K562 (cell line): ENCODE measurements at regions not wholly inside any gene's neighbourhood (a gene's known extent, or its start where the extent isn't known, plus 50 kb on each side); places are given as distances from the start of the nearest gene placed in this dataset.

Experiments
- ATAC-seq: fragments of 200-7000 bp; cut with Tn5 transposase; 3 replicates; pipeline ENCODE4 v1.9.1; 2020; ENCODE audit warnings: moderate library complexity
- BruUV-seq: library from RNA; stranded (reverse); fragments of 400-500 nt; replicated peaks from 2 replicates; lab custom pipeline; 2021; lab: Mats Ljungman, UMichigan
- CTCF ChIA-PET: fragments of 300-600 bp; formaldehyde crosslinking; extraction: SDS; loops from one replicate; lab custom pipeline; 2021; ENCODE audit warnings: low intra/inter-chr PET ratio; lab: Yijun Ruan, JAX
- POLR2A ChIA-PET: fragments of 300-600, 350-650 bp; sonication (Branson Sonifier 250); formaldehyde crosslinking; extraction: SDS; loops from one replicate; lab custom pipeline; 2021; ENCODE audit warnings: antibody characterized with exemption, inconsistent platforms; lab: Yijun Ruan, JAX
- DNase-seq, 4 experiments: peaks; one replicate each; pipeline versions ENCODE4 v3.0.0 to v3.0.0-alpha.2; 2011 to 2018; ENCODE audit warnings: low spot score in 3 of 4, mixed read lengths in 3 of 4; ENCODE audit errors: extremely low read depth in 1 of 4
- FAIRE-seq: peaks from 2 replicates; lab custom pipeline; 2011; peaks lifted over from hg19 to GRCh38; lab: Jason Lieb, UNC
- H2AFZ ChIP-seq: 2 replicates; pipeline ENCODE4 v1.6.0; 2011; ENCODE audit warnings: low read depth, low read length, control low read depth, inconsistent platforms
- H3K27ac ChIP-seq: fragments of 200-600 bp; 3 replicates; pipeline ENCODE4 v1.8.0; 2011; ENCODE audit warnings: low read depth, mild to moderate bottlenecking, control low read depth, inconsistent platforms, low read length, moderate library complexity, mixed read lengths; ENCODE audit errors: extremely low read depth
- H3K27me3 ChIP-seq, 2 experiments: fragments of 300-600 bp in 1 of 2; 2 replicates in 1 of 2; 3 replicates in 1 of 2; pipeline versions ENCODE4 v1.6.0 to v1.8.0; 2011; ENCODE audit warnings: inconsistent platforms in 2 of 2, low read length in 2 of 2, mild to moderate bottlenecking in 1 of 2, mixed read lengths in 1 of 2, moderate library complexity in 1 of 2; ENCODE audit not compliant: control insufficient read depth in 2 of 2, insufficient read depth in 2 of 2
- H3K36me3 ChIP-seq: fragments of 300-600 bp; 3 replicates; pipeline ENCODE4 v1.8.0; 2011; ENCODE audit warnings: mild to moderate bottlenecking, low read length, inconsistent platforms; ENCODE audit not compliant: control insufficient read depth, insufficient read depth
- H3K4me1 ChIP-seq, 2 experiments: fragments of 200-600 bp in 1 of 2; replicated peaks in 1 of 2; 2 replicates in 1 of 2; 3 replicates in 1 of 2; pipeline versions ENCODE4 v1.5.1 to v1.8.0; 2011; ENCODE audit warnings: inconsistent platforms in 2 of 2, low read length in 2 of 2, mild to moderate bottlenecking in 1 of 2, mixed read lengths in 1 of 2, moderate library complexity in 1 of 2; ENCODE audit not compliant: control insufficient read depth in 2 of 2, insufficient read depth in 2 of 2
- H3K4me2 ChIP-seq: 2 replicates; pipeline ENCODE4 v1.6.1; 2011; ENCODE audit warnings: low read length, control low read depth, inconsistent platforms, mixed read lengths; ENCODE audit not compliant: insufficient read depth
- H3K4me3 ChIP-seq: fragments of 200-600 bp; sonication (generic), shearing (Covaris generic); 2 replicates; pipeline ENCODE4 v1.5.1; 2016; ENCODE audit warnings: control low read depth, inconsistent platforms
- H3K79me2 ChIP-seq: fragments of 200-600 bp; 3 replicates; pipeline ENCODE4 v1.8.0; 2011; ENCODE audit warnings: low read length, inconsistent platforms; ENCODE audit not compliant: control insufficient read depth, insufficient read depth
- H3K9ac ChIP-seq, 2 experiments: 2 replicates each; pipeline versions ENCODE4 v1.6.0 to v1.6.1; 2011; ENCODE audit warnings: low read depth in 2 of 2, low read length in 2 of 2, control low read depth in 1 of 2, inconsistent platforms in 1 of 2, mild to moderate bottlenecking in 1 of 2, mixed read lengths in 1 of 2; ENCODE audit not compliant: insufficient read depth in 1 of 2
- H3K9me1 ChIP-seq: one replicate; pipeline ENCODE4 v1.6.0; 2011; ENCODE audit warnings: inconsistent platforms, mild to moderate bottlenecking, low read length, moderate library complexity; ENCODE audit not compliant: control insufficient read depth, insufficient read depth
- H3K9me3 ChIP-seq: replicated peaks from 2 replicates; pipeline ENCODE4 v1.5.1; 2011; ENCODE audit warnings: low read depth, low read length, inconsistent platforms; ENCODE audit not compliant: control insufficient read depth, insufficient read depth
- H4K20me1 ChIP-seq: replicated peaks from 2 replicates; pipeline ENCODE4 v1.6.1; 2011; ENCODE audit warnings: low read length, inconsistent platforms, mixed read lengths; ENCODE audit not compliant: control insufficient read depth, insufficient read depth
- ARHGAP35 ChIP-seq: fragments of 450-650 bp; IDR thresholded peaks from 2 replicates; pipeline ENCODE4 v1.6.1; 2018; ENCODE audit not compliant: partially characterized antibody
- HINFP ChIP-seq: fragments of 450-650 bp; conservative IDR thresholded peaks from 2 replicates; pipeline ENCODE4 v1.6.1; 2016; ENCODE audit warnings: missing genetic modification characterization, low read depth, mild to moderate bottlenecking, control low read depth, missing compliant biosample characterization
- KDM4B ChIP-seq, 2 experiments: fragments of 450-650 bp in 1 of 2; sonication (generic) in 1 of 2; IDR thresholded peaks; 2 replicates each; pipeline ENCODE4 v1.6.1; 2016 to 2017; ENCODE audit warnings: borderline replicate concordance in 2 of 2, antibody characterized with exemption in 1 of 2, low read depth in 1 of 2, mild to moderate bottlenecking in 1 of 2
- MEIS2 ChIP-seq: fragments of 450-650 bp; IDR thresholded peaks from 2 replicates; pipeline ENCODE4 v1.6.1; 2014; ENCODE audit warnings: mild to moderate bottlenecking; ENCODE audit not compliant: partially characterized antibody
- PHB ChIP-seq: fragments of 250-450 bp; sonication (Bioruptor Pico); IDR thresholded peaks from 2 replicates; pipeline ENCODE4 v1.5.0; 2021
- RBM17 ChIP-seq: fragments of 200-400 bp; formaldehyde crosslinking; IDR thresholded peaks from 2 replicates; pipeline ENCODE4 v1.6.1; 2017; ENCODE audit warnings: low read depth, mild to moderate bottlenecking, low read length, borderline replicate concordance
- SNRNP70 ChIP-seq: fragments of 200-400 bp; formaldehyde crosslinking; optimal IDR thresholded peaks from 2 replicates; pipeline ENCODE3; 2017; ENCODE audit warnings: low read depth, low read length
- TEAD1 ChIP-seq, 2 experiments: fragments of 450-650 bp in 1 of 2; sonication (generic) in 1 of 2; formaldehyde crosslinking; IDR thresholded peaks; 2 replicates each; pipeline versions ENCODE4 v1.4.0 to v1.8.0; 2020 to 2022; ENCODE audit warnings: mild to moderate bottlenecking in 2 of 2, missing genetic modification reagents in 1 of 2
- U2AF1 ChIP-seq: fragments of 200-400 bp; formaldehyde crosslinking; optimal IDR thresholded peaks from 2 replicates; pipeline ENCODE3; 2017; ENCODE audit warnings: mild to moderate bottlenecking, low read depth, low read length, moderate library complexity
- ZBTB1 ChIP-seq: sonication (generic); formaldehyde crosslinking; IDR thresholded peaks from 2 replicates; pipeline ENCODE4 v1.8.1; 2023; ENCODE audit warnings: missing genetic modification reagents, low read depth, mild to moderate bottlenecking, borderline replicate concordance
- ZNF217 ChIP-seq: sonication (generic); formaldehyde crosslinking; IDR thresholded peaks from 2 replicates; pipeline ENCODE4 v1.8.0; 2022; ENCODE audit warnings: mild to moderate bottlenecking, missing genetic modification reagents
- ZNF23 ChIP-seq: fragments of 250-450 bp; sonication (Bioruptor Pico); IDR thresholded peaks from 2 replicates; pipeline ENCODE4 v1.4.0; 2020; ENCODE audit warnings: mild to moderate bottlenecking
- ZNF584 ChIP-seq: fragments of 200-800 bp; sonication (Bioruptor generic); IDR thresholded peaks from 2 replicates; pipeline ENCODE4 v1.6.1; 2016; ENCODE audit warnings: low read depth, mild to moderate bottlenecking, missing genetic modification characterization, missing compliant biosample characterization
- ZNF830 ChIP-seq: fragments of 250-450 bp; sonication (Bioruptor Pico); IDR thresholded peaks from 2 replicates; pipeline ENCODE4 v1.5.0; 2021; ENCODE audit warnings: mild to moderate bottlenecking
- ZZZ3 ChIP-seq: fragments of 450-650 bp; IDR thresholded peaks from 2 replicates; pipeline ENCODE4 v1.6.1; 2016; ENCODE audit warnings: antibody characterized with exemption, mild to moderate bottlenecking, moderate library complexity
- WGBS: fragments of 100-300 bp; shearing (Covaris generic); methylation state at CpG from one replicate; pipeline ENCODE4 v1.1.6; 2016; ENCODE audit warnings: low coverage, mixed read lengths; ENCODE audit not compliant: insufficient coverage; ENCODE audit errors: missing lambda C conversion rate; 5-methylcytosine and 5-hydroxymethylcytosine counted together
- in situ Hi-C: fragments of 300-500 bp; cut with MboI; formaldehyde crosslinking; loops from 4 replicates; pipeline ENCODE4 v1.15.0; 2018; ENCODE audit warnings: inconsistent platforms, mixed read lengths
- intact Hi-C: fragments of 100-400 bp; cut with micrococcal nuclease; formaldehyde crosslinking; loops from 2 replicates; pipeline ENCODE4 v1.14.2; 2022

DNA sequence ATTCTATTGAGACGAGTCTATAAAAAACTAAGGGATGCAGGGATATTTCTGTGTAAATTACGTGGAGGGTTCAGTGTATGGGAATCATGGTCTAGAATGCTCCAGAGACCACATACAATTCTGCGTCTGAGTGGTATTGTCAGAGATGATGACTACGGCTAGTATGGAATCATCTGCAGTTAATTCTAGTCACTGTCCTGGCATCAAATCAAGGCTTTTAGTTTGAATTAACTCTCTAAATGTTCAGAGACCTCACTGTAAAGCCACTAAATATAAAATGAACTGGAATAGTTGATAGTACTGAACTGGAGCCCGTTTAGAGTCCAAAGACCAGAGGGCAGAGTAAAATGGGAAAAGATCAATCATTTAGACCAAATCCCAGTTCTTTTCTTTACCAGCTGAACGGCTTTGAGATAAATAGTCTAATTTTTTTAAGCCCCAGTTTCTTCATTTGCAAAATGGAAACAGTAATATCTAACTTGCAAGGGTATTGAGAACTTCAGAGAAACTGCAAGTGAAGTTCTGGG, 599.8 kb downstream of the EBF1 start:
- no peak for FAIRE-seq
- Histone ChIP-seq H3K4me2 (no peak overlapping the region), H3K4me3 (no peak overlapping the region), H4K20me1 (no peaks in the 10 kb centered on the region), H3K9ac (no peak overlapping the region), H3K27ac (no peak overlapping the region), H3K9me1 (no peaks in the 10 kb centered on the region), H3K36me3 (no peaks in the 10 kb centered on the region), H3K4me1 (no peaks in the 10 kb centered on the region), H3K9me3 (no peaks in the 10 kb centered on the region), H3K27me3 (no peaks in the 10 kb centered on the region), H2AFZ (no peak overlapping the region), H3K79me2 (no peaks in the 10 kb centered on the region)
- ATAC-seq, result no peak
- in situ Hi-C loops (no loop called here), intact Hi-C loops (no loop called here)
- ChIA-PET CTCF (no interaction called here), POLR2A (no interaction called here)
- no peak for TF ChIP-seq ZNF217
- TF ChIP-seq ZNF23, result no peak
- TF ChIP-seq MEIS2, result no peak
- TF ChIP-seq RBM17, result no peak
- TF ChIP-seq SNRNP70, result no peak
- no peak for TF ChIP-seq KDM4B (IDR thresholded peaks at IDR 0.05; ENCODE audit: borderline replicate concordance in 2 of 2, low read depth in 1 of 2)
- TF ChIP-seq PHB, result no peak
- no peak for TF ChIP-seq ARHGAP35
- no peak for TF ChIP-seq U2AF1
- TF ChIP-seq ZNF584 (CRISPR knock-in tag), result no peak
- no peak for TF ChIP-seq ZZZ3
- no peak for TF ChIP-seq HINFP (tag)
- no peak for TF ChIP-seq TEAD1 (CRISPR knock-in tag; IDR thresholded peaks at IDR 0.05)
- no peak for TF ChIP-seq ZNF830 (CRISPR knock-in tag)
- no peak for TF ChIP-seq ZBTB1 (CRISPR knock-in tag)
- under 1% methylated on average over 6 of the region's 6 CpGs for WGBS
- no TSS peak for BruUV-seq
- no peak for DNase-seq
